ENCODE measurements at regions not wholly inside any gene's neighbourhood (a gene's known extent, or its start where the extent isn't known, plus 50 kb on each side); places are given as distances from the start of the nearest gene placed in this dataset.
"Not testable (repeated sequence)": the region's sequence is repeated elsewhere in the genome, so short reads cannot be mapped to it uniquely, and the experiment has no call there.

GRCh38 chr6:12485226-12485764, 195.1 kb downstream of the EDN1 start:
- Mint-ChIP-seq H3K4me1 (ENCODE audit: low read depth, unreplicated experiment) (peaks cover 52% of the 10 kb centered on the region), H3K27me3 (ENCODE audit: unreplicated experiment) (no peaks in the 10 kb centered on the region), H3K27ac (ENCODE audit: unreplicated experiment) (peak overlapping the region; percentile 61), H3K36me3 (ENCODE audit: insufficient read depth, unreplicated experiment) (peaks cover 4% of the 10 kb centered on the region), H3K9me3 (ENCODE audit: low read depth, unreplicated experiment) (no peaks in the 10 kb centered on the region), H3K4me3 (ENCODE audit: low read depth, unreplicated experiment) (no peak overlapping the region)
- intact Hi-C loops (cut with micrococcal nuclease; ENCODE audit: unreplicated experiment) = no loop called here
- TF ChIP-seq CTCF (IDR thresholded peaks at IDR 0.05; ENCODE audit: unreplicated experiment) = no peak
- no peak for DNase-seq
- no TSS peak for BruUV-seq (replicated peaks)
- CTCF ChIA-PET = no interaction called here

- TF ChIP-seq CTCF (IDR thresholded peaks at IDR 0.05; ENCODE audit: unreplicated experiment) = no peak
- Mint-ChIP-seq H3K4me1 (ENCODE audit: low read depth, unreplicated experiment) (peaks cover 54% of the 10 kb centered on the region), H3K9me3 (ENCODE audit: low read depth, unreplicated experiment) (no peaks in the 10 kb centered on the region), H3K4me3 (ENCODE audit: low read depth, unreplicated experiment) (no peak overlapping the region), H3K27me3 (ENCODE audit: unreplicated experiment) (no peaks in the 10 kb centered on the region), H3K27ac (ENCODE audit: unreplicated experiment) (no peak overlapping the region), H3K36me3 (ENCODE audit: insufficient read depth, unreplicated experiment) (peaks cover 4% of the 10 kb centered on the region)
- CTCF ChIA-PET = no interaction called here
- no peak for DNase-seq
- no TSS peak for BruUV-seq (replicated peaks)
- intact Hi-C loops (cut with micrococcal nuclease; ENCODE audit: unreplicated experiment) = no loop called here
These were observed 195.7 kb downstream of the EDN1 start for GRCh38 chr6:12485837-12486236.

GRCh38 chr6:12490351-12490903, 200.3 kb downstream of the EDN1 start:
- no peak for TF ChIP-seq CTCF (IDR thresholded peaks at IDR 0.05; ENCODE audit: unreplicated experiment)
- TSS peak; percentile 40 for BruUV-seq (replicated peaks)
- Mint-ChIP-seq H3K27ac (ENCODE audit: unreplicated experiment) (peak overlapping the region; percentile 77), H3K27me3 (ENCODE audit: unreplicated experiment) (no peaks in the 10 kb centered on the region), H3K36me3 (ENCODE audit: insufficient read depth, unreplicated experiment) (peaks cover 3% of the 10 kb centered on the region), H3K4me1 (ENCODE audit: low read depth, unreplicated experiment) (peaks cover 36% of the 10 kb centered on the region), H3K9me3 (ENCODE audit: low read depth, unreplicated experiment) (no peaks in the 10 kb centered on the region), H3K4me3 (ENCODE audit: low read depth, unreplicated experiment) (no peak overlapping the region)
- no peak for DNase-seq
- CTCF ChIA-PET = interaction anchor here (0.6 to 1.1 kb wide), 2 partner anchors 201 to 410 kb away, joined by 3 read pairs; no protein-coding TSS in a partner anchor
- intact Hi-C loops (cut with micrococcal nuclease; ENCODE audit: unreplicated experiment) = loop anchor here (5.0 kb wide), 2 partner anchors 158 to 198 kb away; partner anchors contain the start of gene EDN1

- Mint-ChIP-seq H3K9me3 (ENCODE audit: low read depth, unreplicated experiment) (no peaks in the 10 kb centered on the region), H3K4me3 (ENCODE audit: low read depth, unreplicated experiment) (no peak overlapping the region), H3K27me3 (ENCODE audit: unreplicated experiment) (no peaks in the 10 kb centered on the region), H3K36me3 (ENCODE audit: insufficient read depth, unreplicated experiment) (peaks cover 3% of the 10 kb centered on the region), H3K27ac (ENCODE audit: unreplicated experiment) (peak overlapping the region; percentile 77), H3K4me1 (ENCODE audit: low read depth, unreplicated experiment) (peaks cover 33% of the 10 kb centered on the region)
- intact Hi-C loops (cut with micrococcal nuclease; ENCODE audit: unreplicated experiment) = loop anchor here (5.0 kb wide), 2 partner anchors 159 to 199 kb away; partner anchors contain the start of gene EDN1
- TF ChIP-seq CTCF (IDR thresholded peaks at IDR 0.05; ENCODE audit: unreplicated experiment) = no peak
- BruUV-seq (replicated peaks) = no TSS peak
- CTCF ChIA-PET = interaction anchor here (0.6 to 1.1 kb wide), 2 partner anchors 202 to 410 kb away, joined by 3 read pairs; no protein-coding TSS in a partner anchor
- DNase-seq = peak; percentile 39
These were observed 200.9 kb downstream of the EDN1 start for GRCh38 chr6:12490904-12491571.

GRCh38 chr6:12492929-12493328, 202.8 kb downstream of the EDN1 start:
- not testable (repeated sequence) for H3K27ac Mint-ChIP-seq (ENCODE audit: unreplicated experiment); H3K9me3 Mint-ChIP-seq (ENCODE audit: low read depth, unreplicated experiment); BruUV-seq (replicated peaks); H3K4me3 Mint-ChIP-seq (ENCODE audit: low read depth, unreplicated experiment); H3K36me3 Mint-ChIP-seq (ENCODE audit: insufficient read depth, unreplicated experiment); DNase-seq; H3K27me3 Mint-ChIP-seq (ENCODE audit: unreplicated experiment)
- peaks cover 48% of the 10 kb centered on the region for H3K4me1 Mint-ChIP-seq (ENCODE audit: low read depth, unreplicated experiment)
- CTCF ChIA-PET = interaction anchor here (0.8 to 1.4 kb wide), 2 partner anchors 11 to 169 kb away, joined by 3 to 5 read pairs; no protein-coding TSS in a partner anchor
- intact Hi-C loops (cut with micrococcal nuclease; ENCODE audit: unreplicated experiment) = loop anchor here (5.0 kb wide), 2 partner anchors 161 to 201 kb away; partner anchors contain the start of gene EDN1

All from Calu3 (cell line).